GM03348 (cell line): ENCODE measurements at regions not wholly inside any gene's neighbourhood (a gene's known extent, or its start where the extent isn't known, plus 50 kb on each side); places are given as distances from the start of the nearest gene placed in this dataset.

Source experiments
- DNase-seq: peaks from one replicate; pipeline ENCODE4 v3.0.0; 2012; ENCODE audit warnings: low spot score

DNA sequence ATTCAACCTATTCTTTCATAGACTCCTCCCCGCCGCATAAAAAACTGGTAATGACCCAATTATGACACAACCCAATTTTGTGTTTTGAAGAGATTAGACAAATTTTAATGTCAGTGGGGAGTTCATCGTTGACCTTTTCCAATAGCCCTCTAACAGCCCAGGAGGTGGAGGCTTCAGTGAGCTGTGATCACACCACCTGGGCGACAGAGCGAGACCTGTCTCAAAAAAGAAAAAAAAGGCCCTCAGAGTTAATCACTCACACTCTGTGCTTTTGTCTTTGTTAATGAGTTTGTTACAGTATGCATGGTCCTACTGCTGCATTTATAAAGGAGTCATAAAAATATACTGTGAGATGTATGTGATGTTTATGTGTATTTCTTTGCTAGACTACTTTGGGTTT lies 510.6 kb downstream of the CPS1 start:
- no peak for DNase-seq

DNA sequence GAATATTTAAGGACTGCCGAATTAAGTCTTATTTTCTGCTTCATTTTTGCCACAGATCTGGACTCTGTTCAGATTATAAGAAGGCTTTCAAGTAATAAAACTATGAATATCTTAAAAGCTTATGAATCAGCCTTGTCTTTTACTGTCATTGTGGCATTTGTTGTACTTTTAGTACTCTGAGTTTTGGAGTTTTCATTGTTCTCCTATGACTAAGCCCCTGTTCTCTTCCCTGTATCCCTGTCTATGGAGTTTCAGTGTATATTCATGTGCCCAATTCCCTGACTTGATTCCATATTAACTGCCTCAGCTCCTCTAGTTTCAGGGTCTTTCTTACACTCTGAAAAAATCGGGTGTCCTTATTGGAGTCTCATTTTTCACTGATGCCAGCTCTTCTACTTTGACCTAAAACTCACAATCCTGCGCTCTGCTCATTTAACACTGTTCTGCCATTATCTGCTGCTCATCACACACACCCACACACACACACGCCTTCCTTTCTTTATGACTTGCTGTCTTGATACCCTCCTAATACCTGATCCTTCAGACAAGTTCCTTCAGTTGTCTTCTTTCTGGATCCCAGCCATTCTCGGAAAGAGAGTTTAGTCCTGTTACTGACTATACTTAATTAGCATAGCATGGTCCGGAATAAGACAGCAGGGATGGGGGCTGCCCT lies 511.8 kb downstream of the CPS1 start:
- no peak for DNase-seq

DNA sequence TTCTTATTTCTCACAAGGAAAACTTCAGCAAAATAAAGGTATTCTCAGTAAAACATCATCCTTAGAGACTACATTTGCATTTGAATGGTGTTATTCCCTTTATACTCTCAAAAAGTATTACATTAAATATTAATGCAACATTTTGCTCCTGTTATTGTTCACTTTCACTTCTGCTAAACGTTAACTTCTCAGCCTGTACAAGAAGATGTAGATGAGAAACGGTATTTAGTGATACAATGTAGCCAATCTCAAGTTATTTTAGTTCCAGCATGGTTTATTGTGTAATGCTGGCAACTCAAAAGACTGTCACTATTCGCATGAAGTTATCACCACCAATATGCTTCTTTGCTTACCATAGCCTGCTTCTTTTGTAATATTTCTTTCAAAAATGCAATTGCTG lies 514.1 kb downstream of the CPS1 start:
- no peak for DNase-seq

DNA sequence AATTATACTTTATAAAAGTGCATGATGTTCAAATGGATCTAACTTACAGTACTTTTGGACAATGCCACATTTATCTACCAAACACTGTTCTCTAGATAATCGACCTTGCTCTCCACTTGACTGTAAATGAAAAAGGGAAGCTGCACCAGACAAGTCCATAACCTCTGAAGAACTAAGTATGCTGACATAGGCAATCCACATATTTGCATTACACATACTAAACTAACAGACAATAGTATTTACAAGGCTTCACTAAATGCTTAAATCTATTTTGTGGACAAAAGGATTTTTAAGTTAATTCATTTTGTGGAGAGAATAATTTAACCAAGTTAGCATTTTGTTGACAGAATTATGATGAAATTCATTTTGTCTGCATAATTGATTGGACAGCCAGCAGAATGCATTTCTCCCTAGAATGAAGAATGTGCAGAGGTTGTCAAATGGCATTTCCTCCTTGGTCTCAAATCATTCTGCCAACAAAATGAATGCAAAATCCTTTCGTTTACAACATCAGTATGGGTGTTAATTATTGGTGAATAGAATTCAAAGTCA lies 520.9 kb downstream of the CPS1 start:
- DNase-seq, result no peak

DNA sequence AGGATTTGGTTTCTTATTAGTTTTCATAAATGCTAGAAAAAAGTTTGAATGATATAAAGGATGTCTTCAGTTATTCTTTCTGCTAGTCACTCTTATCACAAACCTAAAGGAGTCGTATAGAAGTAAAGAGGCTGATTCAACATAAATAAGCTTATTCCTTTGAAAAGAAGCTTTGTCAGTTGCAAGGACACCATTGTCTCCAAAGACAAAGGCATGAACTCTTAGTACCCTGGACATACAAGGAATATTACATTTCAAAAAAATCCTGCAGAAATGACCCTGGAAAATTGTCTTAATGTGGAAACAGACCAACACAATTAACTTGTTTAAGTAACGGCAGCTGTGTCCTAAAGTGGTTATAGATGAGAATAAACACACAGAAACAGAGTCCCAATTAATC lies 528.0 kb downstream of the CPS1 start:
- no peak for DNase-seq

GRCh38 chr2:211085056-211085680 lies 528.8 kb downstream of the CPS1 start:
- peak; percentile 36 for DNase-seq

DNA sequence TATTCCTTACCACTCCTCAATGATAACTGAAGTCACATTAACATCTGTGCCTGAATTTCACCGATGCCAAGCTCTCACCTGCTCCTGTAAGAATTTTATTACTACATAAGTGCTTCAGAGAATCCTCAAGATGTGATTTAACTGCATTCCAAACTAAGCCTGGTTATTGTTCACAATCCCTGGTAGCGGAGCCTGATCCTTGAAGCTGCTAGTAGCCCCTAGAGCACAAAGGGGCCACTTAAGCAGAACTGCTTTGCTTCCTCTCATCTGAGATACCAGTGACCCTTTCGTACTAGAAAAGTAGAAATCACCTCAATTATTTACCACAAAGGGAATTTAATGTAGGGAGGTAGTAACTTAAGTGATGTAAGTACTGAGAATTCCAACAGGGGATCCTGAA lies 529.6 kb downstream of the CPS1 start:
- no peak for DNase-seq

DNA sequence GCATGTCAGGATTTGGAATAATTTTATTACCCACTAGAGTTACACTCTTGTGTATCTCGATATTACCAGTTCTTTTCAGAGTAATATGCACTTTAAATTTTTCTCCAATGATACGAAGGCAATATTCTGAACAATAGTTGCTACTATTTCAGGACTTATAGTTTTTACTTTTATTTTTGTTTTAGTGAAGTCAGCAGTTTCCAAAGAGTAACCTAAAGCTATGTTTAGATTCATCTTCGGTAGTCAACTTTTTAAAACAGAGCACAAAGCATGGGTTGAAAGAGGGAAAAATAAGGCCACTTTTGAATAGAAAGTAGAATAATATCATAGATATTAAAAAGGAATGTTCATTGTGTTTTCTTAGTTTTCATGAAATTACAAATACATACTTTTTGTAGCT lies 532.7 kb downstream of the CPS1 start:
- DNase-seq, result no peak

DNA sequence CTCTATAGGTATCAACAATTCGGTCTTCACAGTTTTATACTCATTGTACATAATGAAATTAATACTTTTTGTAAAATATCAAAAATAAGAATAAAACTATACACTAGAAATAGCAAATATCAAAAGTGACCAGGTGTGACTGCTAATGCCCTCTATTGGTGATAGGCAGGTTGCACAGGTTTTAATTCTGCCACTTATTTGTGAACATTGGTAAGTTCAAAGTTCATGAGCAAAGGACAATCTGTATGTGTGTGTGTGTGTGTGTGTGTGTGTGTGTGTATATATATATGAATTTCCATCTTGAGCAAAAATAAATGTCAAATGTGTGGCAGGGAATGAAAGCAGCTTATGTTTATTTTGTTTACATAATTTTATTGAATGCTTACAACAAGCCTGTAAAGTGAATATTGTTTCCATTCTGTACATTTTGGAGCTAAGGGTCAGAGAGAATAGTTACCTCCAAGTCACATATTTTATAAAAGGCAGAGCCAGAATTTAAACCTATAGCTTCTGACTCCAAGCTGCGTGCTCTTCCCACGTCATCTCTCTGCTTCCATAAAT lies 537.4 kb downstream of the CPS1 start:
- DNase-seq, result no peak

DNA sequence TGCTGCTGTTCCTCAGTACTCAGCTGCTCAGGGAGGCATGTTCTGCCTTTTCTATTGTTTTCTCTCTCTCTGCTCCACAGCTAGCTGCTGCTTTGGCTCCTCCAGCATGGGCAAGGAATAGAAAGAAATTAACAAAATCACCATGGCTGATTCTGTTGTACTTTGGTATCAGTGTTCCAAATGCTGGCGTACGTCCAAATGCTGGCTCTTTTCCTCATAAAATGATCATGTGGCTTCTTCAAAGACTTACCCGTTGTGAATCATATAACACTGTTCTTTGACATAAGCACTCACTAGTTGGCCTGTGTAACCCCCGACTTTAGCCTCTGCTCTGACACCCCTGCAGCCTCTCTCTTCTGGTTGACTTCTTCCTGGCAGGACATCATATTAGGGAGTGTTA lies 547.6 kb downstream of the CPS1 start:
- DNase-seq, result no peak

GRCh38 chr2:211113334-211114175 lies 557.2 kb downstream of the CPS1 start:
- DNase-seq, result no peak

GRCh38 chr2:211114826-211115455 lies 558.5 kb downstream of the CPS1 start:
- no peak for DNase-seq

DNA sequence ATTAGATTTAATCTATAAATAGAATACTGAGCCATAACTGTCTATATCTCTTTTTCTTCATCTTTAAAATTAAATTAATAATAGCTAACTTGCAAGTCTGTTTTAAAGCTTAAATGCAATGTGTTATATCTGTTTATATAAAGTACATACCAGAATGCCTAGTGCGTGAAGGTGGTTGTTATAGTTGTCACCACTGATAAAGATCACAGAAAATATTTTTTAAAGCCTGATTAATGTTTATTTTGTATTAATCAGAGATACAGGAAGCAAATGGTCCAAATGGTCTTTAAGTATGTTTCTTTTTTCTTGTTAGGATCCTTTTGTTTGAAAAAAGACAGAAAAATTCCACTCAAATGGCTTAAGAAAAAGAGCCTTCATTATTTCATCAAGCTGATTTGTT lies 560.6 kb downstream of the CPS1 start:
- no peak for DNase-seq

GRCh38 chr2:211126256-211126655 lies 569.9 kb downstream of the CPS1 start:
- DNase-seq, result no peak

DNA sequence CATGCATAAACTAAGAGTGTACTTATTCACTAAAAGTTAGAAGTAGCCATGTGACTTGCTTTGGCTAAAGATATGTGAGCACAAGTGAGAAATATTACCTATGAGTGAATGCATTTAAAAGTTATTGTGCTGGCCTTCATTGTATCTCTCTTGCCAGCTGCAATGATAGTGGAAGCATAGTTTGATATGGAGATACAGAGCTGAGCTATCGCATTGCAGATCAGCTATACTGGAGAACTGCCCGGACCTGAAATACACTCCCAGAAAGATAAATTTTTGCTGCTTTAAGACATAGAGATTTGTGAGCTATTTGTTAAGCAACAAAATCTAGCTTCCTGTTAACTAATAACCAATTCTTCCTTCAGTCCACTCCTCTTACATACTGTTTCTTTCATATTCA lies 571.1 kb downstream of the CPS1 start:
- no peak for DNase-seq

DNA sequence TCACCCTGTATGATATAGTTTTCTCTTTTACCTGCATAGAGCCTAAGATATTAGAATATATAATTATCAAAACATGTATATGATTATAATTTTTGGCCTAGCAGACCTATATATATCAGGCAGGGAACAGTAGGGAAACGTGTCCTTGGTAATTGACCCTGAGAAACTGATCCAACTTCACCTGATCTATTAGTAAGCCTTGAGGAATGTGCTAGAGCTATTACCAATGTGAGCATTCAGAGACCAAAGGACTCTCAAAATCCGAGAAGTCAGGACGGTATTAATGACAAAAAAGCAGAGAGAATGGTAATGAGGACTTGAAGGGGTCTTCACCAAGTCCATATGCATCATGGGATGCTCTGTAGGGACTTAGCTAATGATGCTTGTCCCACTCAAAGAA lies 571.9 kb downstream of the CPS1 start:
- DNase-seq, result no peak

- no peak for DNase-seq
Measured at GRCh38 chr2:211129798-211130197, 573.4 kb downstream of the CPS1 start.

- DNase-seq, result no peak
Measured at GRCh38 chr2:211132046-211132445, 575.6 kb downstream of the CPS1 start.

DNA sequence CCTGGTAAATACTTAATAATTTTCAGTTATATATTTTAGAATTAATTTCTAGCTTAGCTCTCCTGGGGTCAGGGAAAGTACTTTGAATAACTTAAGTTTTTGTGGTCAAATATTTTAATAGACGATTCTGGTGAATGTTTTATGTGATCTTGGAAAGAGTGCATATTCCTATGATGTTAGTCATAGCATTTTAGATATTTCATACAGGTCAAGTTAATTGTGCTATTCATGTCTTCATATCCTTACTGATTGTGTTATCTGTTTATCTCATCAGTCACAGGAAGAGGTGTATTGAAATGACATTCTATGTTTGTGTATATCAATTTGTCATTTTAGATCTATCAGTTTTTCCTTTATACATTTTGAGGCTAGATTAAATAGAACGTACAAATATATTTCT lies 576.2 kb downstream of the CPS1 start:
- no peak for DNase-seq

- DNase-seq, result no peak
Measured at GRCh38 chr2:211133766-211134165, 577.4 kb downstream of the CPS1 start.

- no peak for DNase-seq
Measured at GRCh38 chr2:211138551-211138950, 582.2 kb downstream of the CPS1 start.

- DNase-seq, result no peak
Measured at GRCh38 chr2:211141646-211142045, 585.2 kb downstream of the CPS1 start.
